SU-DHL-6 (cell line): ENCODE measurements at regions not wholly inside any gene's neighbourhood (a gene's known extent, or its start where the extent isn't known, plus 50 kb on each side); places are given as distances from the start of the nearest gene placed in this dataset.

Experiments
- H2AFZ ChIP-seq: fragments of 200-600 bp; sonication (generic); 2 replicates; pipeline ENCODE4 v1.6.1; 2014; ENCODE audit warnings: low read depth, mild to moderate bottlenecking, moderate library complexity, mixed read lengths, antibody characterized with exemption, low read length; ENCODE audit not compliant: severe bottlenecking
- H3F3A ChIP-seq: fragments of 200-600 bp; shearing (Covaris generic); 2 replicates; pipeline ENCODE4 v1.6.0; 2016; ENCODE audit warnings: antibody characterized with exemption, mild to moderate bottlenecking; ENCODE audit not compliant: insufficient read depth
- H3K27ac ChIP-seq: fragments of 200-600 bp; sonication (generic); 2 replicates; pipeline ENCODE4 v1.5.1; 2016; ENCODE audit warnings: low read depth, mild to moderate bottlenecking, low read length, moderate library complexity, mixed read lengths
- H3K27me3 ChIP-seq: fragments of 200-600 bp; sonication (generic), shearing (Covaris generic); 2 replicates; pipeline ENCODE4 v1.6.0; 2014; ENCODE audit warnings: mild to moderate bottlenecking, low read length
- H3K36me3 ChIP-seq: fragments of 200-600 bp; sonication (generic); 2 replicates; pipeline ENCODE4 v1.6.1; 2014; ENCODE audit warnings: mild to moderate bottlenecking, low read length, mixed read lengths
- H3K4me2 ChIP-seq: fragments of 300-600, 200-600 bp; shearing (Covaris generic), sonication (generic); 2 replicates; pipeline ENCODE4 v1.6.0; 2014; ENCODE audit warnings: low read length, low read depth, mild to moderate bottlenecking; ENCODE audit not compliant: poor library complexity, severe bottlenecking
- H3K4me3 ChIP-seq: fragments of 200-600 bp; sonication (generic); 2 replicates; pipeline ENCODE4 v1.5.1; 2014; ENCODE audit warnings: antibody characterized with exemption, low read length, mild to moderate bottlenecking, mixed read lengths; ENCODE audit not compliant: insufficient read depth, poor library complexity, severe bottlenecking
- H3K79me2 ChIP-seq: fragments of 200-600 bp; sonication (generic); 2 replicates; pipeline ENCODE4 v1.6.1; 2014; ENCODE audit warnings: mild to moderate bottlenecking, low read length, moderate library complexity; ENCODE audit not compliant: insufficient read depth
- H3K9ac ChIP-seq: fragments of 200-600 bp; sonication (generic); 2 replicates; pipeline ENCODE4 v1.7.0; 2014; ENCODE audit warnings: mild to moderate bottlenecking, low read length
- H3K9me2 ChIP-seq: fragments of 200-600 bp; sonication (generic); replicated peaks from 2 replicates; pipeline ENCODE4 v1.6.1; 2014; ENCODE audit warnings: low read length; ENCODE audit not compliant: insufficient read depth
- H3K9me3 ChIP-seq: fragments of 200-600 bp; sonication (generic); 2 replicates; pipeline ENCODE4 v1.6.1; 2014; ENCODE audit warnings: low read length, mixed read lengths; ENCODE audit not compliant: insufficient read depth
- H4K20me1 ChIP-seq: fragments of 200-600 bp; sonication (generic); 2 replicates; pipeline ENCODE4 v1.6.1; 2014; ENCODE audit warnings: low read depth, mild to moderate bottlenecking, antibody characterized with exemption, low read length, moderate library complexity, mixed read lengths
- CTCF ChIP-seq: fragments of 200-600 bp; sonication (generic); IDR thresholded peaks from one replicate; pipeline ENCODE4 v1.5.1; 2017; ENCODE audit warnings: antibody characterized with exemption, mild to moderate bottlenecking, low read length, moderate library complexity; ENCODE audit not compliant: insufficient read depth, poor library complexity, severe bottlenecking
- EZH2phosphoT487 ChIP-seq: fragments of 200-600 bp; sonication (generic), shearing (Covaris generic); conservative IDR thresholded peaks from 2 replicates; pipeline ENCODE4 v1.6.1; 2018; ENCODE audit warnings: mild to moderate bottlenecking, antibody characterized with exemption, low read length, moderate library complexity, mixed read lengths

GRCh38 chr2:237178396-237178795 is 92.7 kb downstream of the COPS8 start:
- no peaks in the 10 kb centered on the region for H3K9me2 ChIP-seq
- no peaks in the 10 kb centered on the region; the same call in 1 of the 2 replicates for H3K9me3 ChIP-seq
- no peak for TF ChIP-seq CTCF
- no peak for TF ChIP-seq EZH2phosphoT487
- H2AFZ ChIP-seq = no peak overlapping the region
- H3F3A ChIP-seq = no peaks in the 10 kb centered on the region
- peaks cover 3% of the 10 kb centered on the region; the same call in 1 of the 2 replicates for H3K27me3 ChIP-seq
- H3K9ac ChIP-seq = no peak overlapping the region
- H3K36me3 ChIP-seq = no peaks in the 10 kb centered on the region
- no peaks in the 10 kb centered on the region for H4K20me1 ChIP-seq
- H3K4me3 ChIP-seq = no peak overlapping the region
- H3K27ac ChIP-seq = no peak overlapping the region
- no peaks in the 10 kb centered on the region for H3K79me2 ChIP-seq
- H3K4me2 ChIP-seq = no peak overlapping the region

- Histone ChIP-seq H3F3A (no peaks in the 10 kb centered on the region), H2AFZ (no peak overlapping the region), H3K9me3 (no peaks in the 10 kb centered on the region), H3K27ac (no peak overlapping the region), H3K36me3 (no peaks in the 10 kb centered on the region), H3K27me3 (peaks cover 3% of the 10 kb centered on the region; the same call in 1 of the 2 replicates), H3K4me3 (no peak overlapping the region), H3K79me2 (no peaks in the 10 kb centered on the region), H3K9ac (no peak overlapping the region), H3K4me2 (no peak overlapping the region), H3K9me2 (no peaks in the 10 kb centered on the region), H4K20me1 (no peaks in the 10 kb centered on the region)
- TF ChIP-seq CTCF = no peak
- TF ChIP-seq EZH2phosphoT487 = no peak
These were observed 93.5 kb downstream of the COPS8 start for GRCh38 chr2:237179161-237179560.

- Histone ChIP-seq H3K9ac (no peak overlapping the region), H3K9me2 (no peaks in the 10 kb centered on the region), H3K4me3 (no peak overlapping the region), H2AFZ (no peak overlapping the region), H3F3A (no peaks in the 10 kb centered on the region), H4K20me1 (no peaks in the 10 kb centered on the region), H3K27ac (no peak overlapping the region), H3K4me2 (no peak overlapping the region), H3K9me3 (no peaks in the 10 kb centered on the region), H3K79me2 (no peaks in the 10 kb centered on the region), H3K27me3 (peaks cover 3% of the 10 kb centered on the region; the same call in 1 of the 2 replicates), H3K36me3 (no peaks in the 10 kb centered on the region)
- TF ChIP-seq EZH2phosphoT487 = no peak
- no peak for TF ChIP-seq CTCF
These were observed 94.5 kb downstream of the COPS8 start for GRCh38 chr2:237180187-237180586.

GRCh38 chr2:237180987-237181386 is 95.3 kb downstream of the COPS8 start:
- Histone ChIP-seq H3K79me2 (no peaks in the 10 kb centered on the region), H3K27ac (no peak overlapping the region), H2AFZ (no peak overlapping the region), H3F3A (no peaks in the 10 kb centered on the region), H3K4me2 (no peak overlapping the region), H3K9me3 (no peaks in the 10 kb centered on the region), H3K27me3 (peaks cover 3% of the 10 kb centered on the region; the same call in 1 of the 2 replicates), H3K9ac (no peak overlapping the region), H3K9me2 (no peaks in the 10 kb centered on the region), H3K4me3 (no peak overlapping the region), H3K36me3 (no peaks in the 10 kb centered on the region), H4K20me1 (no peaks in the 10 kb centered on the region)
- TF ChIP-seq CTCF (no peak), EZH2phosphoT487 (no peak)
